Hematopoietic multipotent progenitor cell treated with erythropoietin and hydrocortisone succinate and interleukin-3 and kit ligand, for 17 days (in vitro differentiated cells): ENCODE measurements at regions not wholly inside any gene's neighbourhood (a gene's known extent, or its start where the extent isn't known, plus 50 kb on each side); places are given as distances from the start of the nearest gene placed in this dataset.

Source experiments
- DNase-seq: peaks from one replicate; pipeline ENCODE4 v3.0.0-alpha.2; 2015; ENCODE audit warnings: low spot score

DNA sequence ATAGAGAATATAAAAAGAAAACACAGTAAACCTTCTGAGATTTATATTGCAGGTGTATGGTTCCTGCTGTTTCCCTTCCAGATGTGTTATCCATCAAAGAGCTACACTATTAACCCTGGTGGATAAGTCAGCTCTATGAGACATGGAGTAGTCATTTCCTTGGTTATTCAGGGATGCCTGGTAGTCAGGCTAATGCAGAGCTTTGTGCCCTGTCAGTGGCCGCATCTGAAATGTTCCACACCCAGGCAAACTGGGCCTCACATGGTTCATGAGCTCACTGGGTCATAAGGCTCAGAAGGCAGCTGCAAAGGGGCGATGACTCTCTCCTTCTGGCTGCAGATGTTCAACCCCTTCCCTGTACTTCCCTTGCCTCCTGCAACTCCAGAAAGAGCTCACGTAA is 473.6 kb downstream of the EPHA7 start:
- no peak for DNase-seq

- DNase-seq, result no peak
Measured at GRCh38 chr6:92944132-92944531, 475.2 kb downstream of the EPHA7 start.

DNA sequence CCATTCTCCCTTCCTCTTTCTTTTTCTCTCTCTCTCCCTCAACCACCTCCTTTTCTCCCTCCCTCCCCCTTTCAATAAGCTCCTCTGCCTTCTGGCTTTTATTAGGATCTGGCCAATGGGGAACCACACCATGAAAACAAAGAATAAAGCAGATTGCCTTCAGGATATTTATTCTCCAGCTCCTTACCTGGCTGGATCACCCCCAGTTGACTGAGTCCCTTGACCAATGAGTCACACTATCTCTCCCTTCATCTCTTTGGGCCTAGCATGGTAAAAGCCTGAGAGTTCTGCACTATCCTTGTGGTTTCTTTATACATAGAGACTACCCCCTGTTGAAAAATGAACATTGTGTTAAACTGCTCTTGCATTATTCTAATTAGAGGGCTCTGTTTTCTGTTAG is 476.8 kb downstream of the EPHA7 start:
- no peak for DNase-seq

GRCh38 chr6:92934625-92935024 is 484.7 kb downstream of the EPHA7 start:
- DNase-seq, result no peak

GRCh38 chr6:92930171-92930570 is 489.2 kb downstream of the EPHA7 start:
- DNase-seq, result no peak

DNA sequence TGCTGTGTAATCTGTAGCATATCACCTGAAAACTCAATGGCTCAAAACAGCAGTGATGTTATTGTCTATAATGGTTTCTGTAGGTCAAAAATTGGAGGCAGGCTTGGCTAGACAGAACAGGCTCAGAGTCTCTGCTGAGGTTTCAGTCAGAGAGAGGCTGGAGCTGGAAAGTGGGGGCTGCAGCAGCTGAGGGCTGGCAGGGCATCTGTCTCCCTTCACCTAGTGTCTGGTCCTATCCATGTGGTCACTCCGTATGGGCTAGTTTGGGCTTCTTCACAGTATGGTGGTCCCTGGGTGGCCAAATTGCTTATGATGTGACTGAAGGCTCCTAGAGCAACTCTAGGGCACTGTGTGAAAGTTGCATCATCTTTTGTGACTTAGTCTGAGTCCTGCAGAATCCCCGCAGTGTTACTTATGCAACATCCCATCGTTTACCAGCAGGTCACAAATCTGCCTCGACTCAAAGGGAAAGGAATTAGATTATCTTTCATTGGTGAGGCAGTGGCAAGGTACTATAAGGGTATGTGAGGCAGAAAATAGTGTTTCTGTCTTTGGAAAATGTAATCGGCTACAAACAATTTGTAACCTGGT is 497.0 kb downstream of the EPHA7 start:
- no peak for DNase-seq

DNA sequence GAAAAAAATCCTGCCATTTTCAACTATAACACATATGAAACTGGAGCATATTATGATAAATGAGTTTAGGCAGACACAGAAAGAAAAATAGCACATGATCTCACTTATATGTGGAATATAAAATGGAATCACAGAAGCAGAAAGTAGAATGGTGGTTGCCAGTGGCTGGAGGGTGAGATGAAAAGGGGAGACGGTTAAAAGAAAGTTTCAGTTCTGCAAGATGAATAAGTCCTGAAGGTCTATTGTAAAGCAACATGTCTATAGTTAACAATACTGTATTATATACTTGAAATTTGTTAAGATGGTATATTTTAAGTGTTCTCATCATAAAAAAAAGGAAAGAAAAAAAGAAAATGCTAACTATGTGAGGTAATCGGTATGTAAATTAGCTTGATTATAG is 503.9 kb downstream of the EPHA7 start:
- DNase-seq, result no peak

DNA sequence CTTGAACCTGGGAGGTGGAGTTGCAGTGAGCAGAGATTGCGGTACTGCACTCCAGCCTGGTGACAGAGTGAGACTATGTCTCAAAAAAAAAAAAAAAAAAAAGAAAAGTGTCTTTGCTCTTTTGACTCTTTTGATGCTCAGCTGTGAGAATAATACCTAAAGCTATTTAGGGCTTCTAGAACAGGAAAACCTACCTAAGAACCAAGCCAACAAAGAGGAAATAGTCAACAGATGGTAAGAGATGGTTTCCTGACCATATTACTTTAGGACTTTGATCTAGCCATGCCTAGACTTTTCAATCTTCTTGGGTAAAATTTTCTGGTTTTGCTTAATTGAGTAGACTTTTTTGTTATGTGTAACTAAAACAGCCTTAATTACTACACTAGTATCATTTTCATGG is 508.1 kb downstream of the EPHA7 start:
- DNase-seq, result no peak

- DNase-seq, result no peak
Measured at GRCh38 chr6:92910646-92911045, 508.7 kb downstream of the EPHA7 start.

GRCh38 chr6:92906385-92906784 is 513.0 kb downstream of the EPHA7 start:
- DNase-seq, result no peak

GRCh38 chr6:92893741-92894140 is 525.6 kb downstream of the EPHA7 start:
- no peak for DNase-seq

- DNase-seq, result no peak
Measured at GRCh38 chr6:92892626-92893170, 526.7 kb downstream of the EPHA7 start.

- DNase-seq, result no peak
Measured at GRCh38 chr6:92888316-92888715, 531.0 kb downstream of the EPHA7 start.

GRCh38 chr6:92887871-92888270 is 531.5 kb downstream of the EPHA7 start:
- DNase-seq, result no peak

DNA sequence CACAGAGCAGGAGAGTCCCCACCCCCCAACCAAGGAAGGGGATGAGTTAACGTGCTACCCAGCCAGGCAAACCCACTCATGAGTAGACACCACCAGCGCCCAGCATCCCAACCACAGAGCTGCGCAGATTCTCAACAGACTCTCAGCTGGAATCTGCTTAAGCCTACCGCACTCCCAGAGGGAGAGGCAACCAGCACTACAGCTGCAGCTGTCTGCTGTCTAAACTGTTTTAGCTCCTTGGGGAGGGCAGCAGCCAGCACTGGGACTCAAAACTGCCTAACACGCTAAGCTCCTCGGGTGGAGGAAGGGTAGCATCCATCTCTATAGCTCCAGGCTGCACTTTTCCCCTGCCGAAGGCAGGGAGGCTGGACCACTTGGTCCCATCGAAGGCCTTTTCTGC is 539.8 kb downstream of the EPHA7 start:
- DNase-seq, result no peak

DNA sequence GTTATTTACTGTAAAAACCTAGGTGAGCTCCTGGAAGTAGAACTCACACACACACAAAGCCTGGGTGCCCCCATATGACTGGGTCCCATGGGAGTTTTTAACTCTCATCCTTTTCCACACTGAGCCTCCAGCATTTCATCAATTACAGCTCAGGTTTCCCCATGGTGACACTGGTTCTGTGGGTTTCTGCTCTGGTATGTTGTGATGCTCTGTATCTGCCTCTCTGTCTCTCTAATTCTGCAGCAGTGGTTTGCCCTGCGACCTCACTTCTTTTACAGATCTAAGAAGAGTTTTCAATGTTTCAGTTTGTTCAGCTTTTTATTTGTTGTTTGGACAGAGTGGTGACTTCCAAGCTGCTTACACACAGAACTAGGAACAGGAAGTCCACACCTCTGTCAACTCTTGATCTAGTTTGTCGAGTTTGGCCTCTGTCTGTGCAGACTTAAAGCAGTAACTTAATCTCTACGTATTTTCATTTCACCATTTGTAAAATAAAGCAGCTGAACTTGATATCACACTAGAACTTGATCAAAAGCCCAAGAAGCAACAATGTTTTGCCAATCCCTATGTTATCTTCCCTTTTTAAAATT is 554.3 kb downstream of the EPHA7 start:
- no peak for DNase-seq

- DNase-seq, result no peak
Measured at GRCh38 chr6:92849636-92850035, 569.7 kb downstream of the EPHA7 start.

DNA sequence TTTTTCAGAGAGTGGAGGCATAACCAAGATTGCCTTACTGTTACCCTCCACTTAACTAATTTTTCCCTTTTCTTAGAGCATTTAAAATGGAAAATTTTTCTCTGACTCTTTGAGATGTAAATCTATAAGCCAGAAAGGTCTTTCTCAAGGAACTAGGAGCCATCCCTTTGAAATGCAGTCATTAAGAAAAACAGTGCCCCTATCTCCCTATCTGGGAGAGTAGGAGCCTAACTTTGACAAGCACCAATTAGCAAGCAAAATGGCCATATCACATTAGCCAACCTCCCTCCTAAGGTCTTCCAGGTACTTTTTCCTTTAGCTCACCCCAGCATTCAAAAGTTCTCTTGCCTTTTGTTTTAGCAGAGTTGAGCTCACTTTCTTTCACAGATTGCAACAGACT is 570.5 kb downstream of the EPHA7 start:
- no peak for DNase-seq

GRCh38 chr6:92848459-92848858 is 570.9 kb downstream of the EPHA7 start:
- no peak for DNase-seq

DNA sequence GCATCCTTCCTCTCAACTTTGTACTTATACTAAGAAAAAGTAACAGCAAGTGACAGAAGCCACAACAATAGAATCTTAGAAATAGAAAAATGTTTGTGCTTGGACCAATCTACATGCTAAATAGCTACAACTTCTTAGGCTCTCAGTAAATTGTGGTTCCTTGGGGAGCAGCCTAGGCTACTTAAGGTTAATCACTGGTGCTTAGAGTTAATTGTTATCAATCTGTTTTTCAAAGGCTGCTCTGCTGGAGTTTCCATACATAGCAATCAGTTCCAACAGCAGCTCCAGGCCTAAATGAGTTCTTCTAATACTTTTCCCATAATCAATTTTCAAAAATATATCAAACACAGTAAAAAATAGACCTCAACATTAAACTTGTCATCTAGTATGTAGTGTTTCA is 571.4 kb downstream of the EPHA7 start:
- DNase-seq, result no peak

DNA sequence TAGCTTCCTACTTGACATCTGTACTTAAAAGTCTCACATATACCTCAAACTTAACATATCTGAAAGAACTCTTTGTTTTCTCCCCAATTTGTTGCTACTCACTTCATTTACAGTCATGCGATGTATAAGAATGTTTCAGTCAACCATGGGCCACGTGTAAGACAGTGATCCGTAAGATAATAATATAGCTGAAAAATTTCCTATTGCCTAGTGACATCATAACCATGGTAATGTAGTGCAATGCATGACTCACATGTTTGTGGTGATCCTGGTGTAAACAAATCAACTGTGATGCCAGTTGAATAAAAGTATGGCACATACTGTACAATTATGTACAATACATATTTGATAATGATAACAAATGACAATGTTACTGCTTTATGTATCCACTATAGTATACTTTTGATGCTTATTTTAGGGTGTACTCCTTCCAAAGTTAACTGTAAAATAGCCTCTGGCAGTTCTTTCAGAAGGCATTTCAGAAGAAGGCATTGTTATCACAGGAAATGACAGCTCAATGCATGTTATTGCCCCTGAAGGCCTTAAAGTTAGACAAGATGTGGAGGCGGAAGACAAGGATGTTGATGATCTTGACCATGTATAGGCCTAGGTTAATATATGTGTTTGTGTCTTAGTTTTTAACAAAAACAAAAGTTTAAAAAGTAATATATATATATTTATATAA is 579.0 kb downstream of the EPHA7 start:
- no peak for DNase-seq

DNA sequence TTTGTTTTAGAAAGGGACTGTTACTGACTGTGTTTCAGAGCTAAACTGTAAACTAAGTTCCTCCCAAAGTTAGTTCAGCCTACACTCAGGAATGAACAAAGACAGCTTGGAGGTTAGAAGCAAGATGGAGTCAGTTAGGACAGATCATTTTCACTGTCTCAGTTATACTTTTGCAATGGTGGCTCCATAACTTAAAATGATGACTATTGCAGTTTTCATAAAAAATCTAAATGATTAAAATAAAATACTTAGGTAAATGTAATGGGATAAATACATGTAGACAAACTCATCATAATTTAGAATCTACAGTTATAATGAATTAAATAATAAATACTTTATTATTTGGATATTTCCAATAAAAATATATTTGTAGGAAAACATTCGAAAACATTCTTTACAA is 590.6 kb downstream of the EPHA7 start:
- no peak for DNase-seq

- DNase-seq, result no peak
Measured at GRCh38 chr6:92827104-92827503, 592.3 kb downstream of the EPHA7 start.

- no peak for DNase-seq
Measured at GRCh38 chr6:92826633-92827032, 592.7 kb downstream of the EPHA7 start.
